ENCODE measurements at regions not wholly inside any gene's neighbourhood (a gene's known extent, or its start where the extent isn't known, plus 50 kb on each side); places are given as distances from the start of the nearest gene placed in this dataset.

DNA sequence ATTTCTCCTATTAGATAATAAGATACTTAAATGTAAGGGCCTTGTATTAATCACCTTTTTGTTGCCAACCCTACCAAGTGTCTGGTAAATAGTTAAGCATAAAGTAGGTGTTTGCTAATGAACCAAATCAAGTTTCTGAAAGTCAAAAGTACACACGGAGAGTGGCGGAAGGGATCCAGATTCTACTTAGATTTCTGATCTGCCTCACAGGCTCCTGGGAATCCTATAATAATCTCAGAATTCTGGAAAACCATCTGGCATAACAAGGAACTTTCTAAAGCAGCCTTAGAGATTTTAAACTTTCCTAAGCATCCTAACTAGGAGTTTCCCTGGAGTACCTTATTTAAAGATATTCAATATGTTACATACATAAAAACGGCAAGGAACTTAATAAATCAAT, 363.2 kb upstream of the SMC2 start:
- no peaks in the 10 kb centered on the region for H3K36me3 ChIP-seq (replicated peaks in 1 of 2; ENCODE audit: control insufficient read depth in 1 of 2, insufficient read depth in 2 of 2, low read length in 2 of 2)
- H3K4me2 ChIP-seq (ENCODE audit: low read depth, low read length), result no peak overlapping the region
- FAIRE-seq (no peak), ATAC-seq (no peak), DNase-seq (ENCODE audit: low spot score) (no peak)
- TF ChIP-seq ZBTB20 (CRISPR knock-in tag; IDR thresholded peaks at IDR 0.05; ENCODE audit: borderline replicate concordance, low read depth) (no peak), PRMT3 (CRISPR knock-in tag; IDR thresholded peaks at IDR 0.05; ENCODE audit: borderline replicate concordance, low read depth) (no peak), ZNF205 (CRISPR knock-in tag; IDR thresholded peaks at IDR 0.05) (no peak), ZSCAN20 (CRISPR knock-in tag; IDR thresholded peaks at IDR 0.05; ENCODE audit: borderline replicate concordance) (no peak), JARID2 (CRISPR knock-in tag; IDR thresholded peaks at IDR 0.05; ENCODE audit: insufficient replicate concordance) (no peak), ZNF891 (CRISPR knock-in tag; IDR thresholded peaks at IDR 0.05) (no peak)
- TF ChIP-seq, protein P1, sequence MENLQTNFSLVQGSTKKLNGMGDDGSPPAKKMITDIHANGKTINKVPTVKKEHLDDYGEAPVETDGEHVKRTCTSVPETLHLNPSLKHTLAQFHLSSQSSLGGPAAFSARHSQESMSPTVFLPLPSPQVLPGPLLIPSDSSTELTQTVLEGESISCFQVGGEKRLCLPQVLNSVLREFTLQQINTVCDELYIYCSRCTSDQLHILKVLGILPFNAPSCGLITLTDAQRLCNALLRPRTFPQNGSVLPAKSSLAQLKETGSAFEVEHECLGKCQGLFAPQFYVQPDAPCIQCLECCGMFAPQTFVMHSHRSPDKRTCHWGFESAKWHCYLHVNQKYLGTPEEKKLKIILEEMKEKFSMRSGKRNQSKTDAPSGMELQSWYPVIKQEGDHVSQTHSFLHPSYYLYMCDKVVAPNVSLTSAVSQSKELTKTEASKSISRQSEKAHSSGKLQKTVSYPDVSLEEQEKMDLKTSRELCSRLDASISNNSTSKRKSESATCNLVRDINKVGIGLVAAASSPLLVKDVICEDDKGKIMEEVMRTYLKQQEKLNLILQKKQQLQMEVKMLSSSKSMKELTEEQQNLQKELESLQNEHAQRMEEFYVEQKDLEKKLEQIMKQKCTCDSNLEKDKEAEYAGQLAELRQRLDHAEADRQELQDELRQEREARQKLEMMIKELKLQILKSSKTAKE (CRISPR knock-in tag; IDR thresholded peaks at IDR 0.05; ENCODE audit: borderline replicate concordance), result no peak
- TF ChIP-seq, protein P2, sequence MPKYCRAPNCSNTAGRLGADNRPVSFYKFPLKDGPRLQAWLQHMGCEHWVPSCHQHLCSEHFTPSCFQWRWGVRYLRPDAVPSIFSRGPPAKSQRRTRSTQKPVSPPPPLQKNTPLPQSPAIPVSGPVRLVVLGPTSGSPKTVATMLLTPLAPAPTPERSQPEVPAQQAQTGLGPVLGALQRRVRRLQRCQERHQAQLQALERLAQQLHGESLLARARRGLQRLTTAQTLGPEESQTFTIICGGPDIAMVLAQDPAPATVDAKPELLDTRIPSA (CRISPR knock-in tag; IDR thresholded peaks at IDR 0.05; ENCODE audit: borderline replicate concordance), result no peak
- TF ChIP-seq, protein P3, sequence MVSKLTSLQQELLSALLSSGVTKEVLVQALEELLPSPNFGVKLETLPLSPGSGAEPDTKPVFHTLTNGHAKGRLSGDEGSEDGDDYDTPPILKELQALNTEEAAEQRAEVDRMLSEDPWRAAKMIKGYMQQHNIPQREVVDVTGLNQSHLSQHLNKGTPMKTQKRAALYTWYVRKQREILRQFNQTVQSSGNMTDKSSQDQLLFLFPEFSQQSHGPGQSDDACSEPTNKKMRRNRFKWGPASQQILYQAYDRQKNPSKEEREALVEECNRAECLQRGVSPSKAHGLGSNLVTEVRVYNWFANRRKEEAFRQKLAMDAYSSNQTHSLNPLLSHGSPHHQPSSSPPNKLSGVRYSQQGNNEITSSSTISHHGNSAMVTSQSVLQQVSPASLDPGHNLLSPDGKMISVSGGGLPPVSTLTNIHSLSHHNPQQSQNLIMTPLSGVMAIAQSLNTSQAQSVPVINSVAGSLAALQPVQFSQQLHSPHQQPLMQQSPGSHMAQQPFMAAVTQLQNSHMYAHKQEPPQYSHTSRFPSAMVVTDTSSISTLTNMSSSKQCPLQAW (CRISPR knock-in tag; IDR thresholded peaks at IDR 0.05), result no peak
- TF ChIP-seq, protein P4, sequence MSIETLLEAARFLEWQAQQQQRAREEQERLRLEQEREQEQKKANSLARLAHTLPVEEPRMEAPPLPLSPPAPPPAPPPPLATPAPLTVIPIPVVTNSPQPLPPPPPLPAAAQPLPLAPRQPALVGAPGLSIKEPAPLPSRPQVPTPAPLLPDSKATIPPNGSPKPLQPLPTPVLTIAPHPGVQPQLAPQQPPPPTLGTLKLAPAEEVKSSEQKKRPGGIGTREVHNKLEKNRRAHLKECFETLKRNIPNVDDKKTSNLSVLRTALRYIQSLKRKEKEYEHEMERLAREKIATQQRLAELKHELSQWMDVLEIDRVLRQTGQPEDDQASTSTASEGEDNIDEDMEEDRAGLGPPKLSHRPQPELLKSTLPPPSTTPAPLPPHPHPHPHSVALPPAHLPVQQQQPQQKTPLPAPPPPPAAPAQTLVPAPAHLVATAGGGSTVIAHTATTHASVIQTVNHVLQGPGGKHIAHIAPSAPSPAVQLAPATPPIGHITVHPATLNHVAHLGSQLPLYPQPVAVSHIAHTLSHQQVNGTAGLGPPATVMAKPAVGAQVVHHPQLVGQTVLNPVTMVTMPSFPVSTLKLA (IDR thresholded peaks at IDR 0.05), result no peak
- TF ChIP-seq, protein P5, sequence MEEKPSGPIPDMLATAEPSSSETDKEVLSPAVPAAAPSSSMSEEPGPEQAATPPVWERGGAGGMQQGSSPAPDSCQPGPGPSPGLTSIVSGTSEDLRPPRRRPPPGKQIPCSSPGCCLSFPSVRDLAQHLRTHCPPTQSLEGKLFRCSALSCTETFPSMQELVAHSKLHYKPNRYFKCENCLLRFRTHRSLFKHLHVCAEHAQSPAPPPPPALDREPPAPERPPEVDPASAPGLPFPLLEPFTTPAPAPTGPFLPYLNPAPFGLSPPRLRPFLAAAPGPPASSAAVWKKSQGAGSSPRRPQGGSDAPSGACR (CRISPR knock-in tag; IDR thresholded peaks at IDR 0.05), result no peak
- no peaks in the 10 kb centered on the region for H3K4me1 ChIP-seq (ENCODE audit: insufficient read depth, low read length)
- POLR2A ChIA-PET, result no interaction called here
- no peaks in the 10 kb centered on the region for H3K27me3 ChIP-seq (ENCODE audit: control insufficient read depth in 1 of 2, insufficient read depth in 2 of 2, low read length in 2 of 2)
- H3K27ac ChIP-seq (ENCODE audit: extremely low read length, insufficient read depth, low read length), result no peak overlapping the region
- WGBS (ENCODE audit: low lambda C conversion rate), result 38% methylated on average over 3 of the region's 3 CpGs
- CTCF ChIA-PET (ENCODE audit: low intra/inter-chr PET ratio, low total read pairs), result no interaction called here
- H2AFZ ChIP-seq (ENCODE audit: low read length), result no peak overlapping the region
- H3K9me3 ChIP-seq (ENCODE audit: low read length), result peaks cover 7% of the 10 kb centered on the region
- intact Hi-C loops (cut with micrococcal nuclease; ENCODE audit: unreplicated experiment) (no loop called here), in situ Hi-C loops (cut with HindIII; ENCODE audit: extremely low pct_ligation_motif_present, low pct_unique_long_range_greater_than_20kb) (no loop called here)
- no peak overlapping the region for H3K4me3 ChIP-seq (replicated peaks in 1 of 3; ENCODE audit: insufficient read depth in 1 of 3, low read depth in 2 of 3, low read length in 3 of 3)
- no TSS peak for BruUV-seq (replicated peaks)
- no peaks in the 10 kb centered on the region for H3K79me2 ChIP-seq (ENCODE audit: insufficient read depth, low read length)
- H3K9ac ChIP-seq (ENCODE audit: insufficient read depth, low read depth, low read length), result no peak overlapping the region
- no peaks in the 10 kb centered on the region for H4K20me1 ChIP-seq (ENCODE audit: insufficient read depth, low read length)
